NCI-H526 treated with DMSO at 0.1 percent for 48 hours (cell line): ENCODE measurements at regions not wholly inside any gene's neighbourhood (a gene's known extent, or its start where the extent isn't known, plus 50 kb on each side); places are given as distances from the start of the nearest gene placed in this dataset.

ENCODE experiments used
- DNase-seq: peaks from one replicate; lab custom pipeline; 2025; lab: John Stamatoyannopoulos, UW

DNA sequence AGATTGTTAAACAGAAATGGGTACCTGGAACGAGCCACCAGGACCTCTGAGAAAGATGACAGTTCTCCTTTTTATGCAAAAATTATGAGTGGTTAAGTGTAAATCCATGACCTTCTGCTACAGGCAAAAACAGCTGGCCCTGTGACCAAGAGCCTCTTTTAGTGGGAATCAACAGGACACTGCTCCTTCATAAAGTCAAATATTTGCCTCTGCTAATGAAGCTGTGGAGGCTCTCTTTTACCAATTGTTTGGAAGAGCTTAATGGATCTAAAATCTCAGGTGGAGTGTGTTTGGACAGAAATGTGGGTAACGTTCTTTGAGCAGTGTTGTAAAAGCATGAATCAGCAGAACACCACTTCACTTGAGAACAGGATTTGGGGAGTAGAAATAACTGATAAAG is 117.5 kb upstream of the PCSK2 start:
- DNase-seq: no peak

DNA sequence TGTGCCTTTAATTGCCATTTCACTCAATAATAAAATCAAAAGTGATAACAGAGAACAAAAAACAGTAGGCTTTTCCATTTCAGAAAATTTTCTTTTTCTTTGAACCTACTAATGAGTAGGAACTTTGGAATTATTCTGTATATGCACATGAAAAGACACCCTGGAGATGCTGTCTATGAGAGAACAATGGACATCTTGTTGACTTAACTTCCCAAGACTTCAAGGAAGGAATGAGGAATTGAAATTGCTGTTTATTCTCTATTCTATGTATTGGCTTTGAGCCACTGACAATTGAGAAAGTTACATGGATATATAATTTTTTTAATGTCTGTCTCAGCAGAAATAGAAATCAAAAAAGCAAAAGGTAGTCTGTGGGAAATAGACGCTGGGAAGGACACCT is 98.6 kb upstream of the PCSK2 start:
- DNase-seq: no peak

- DNase-seq: no peak
These were observed 97.8 kb upstream of the PCSK2 start for GRCh38 chr20:17129089-17129488.

- DNase-seq: no peak
These were observed 89.1 kb upstream of the PCSK2 start for GRCh38 chr20:17137692-17138091.

DNA sequence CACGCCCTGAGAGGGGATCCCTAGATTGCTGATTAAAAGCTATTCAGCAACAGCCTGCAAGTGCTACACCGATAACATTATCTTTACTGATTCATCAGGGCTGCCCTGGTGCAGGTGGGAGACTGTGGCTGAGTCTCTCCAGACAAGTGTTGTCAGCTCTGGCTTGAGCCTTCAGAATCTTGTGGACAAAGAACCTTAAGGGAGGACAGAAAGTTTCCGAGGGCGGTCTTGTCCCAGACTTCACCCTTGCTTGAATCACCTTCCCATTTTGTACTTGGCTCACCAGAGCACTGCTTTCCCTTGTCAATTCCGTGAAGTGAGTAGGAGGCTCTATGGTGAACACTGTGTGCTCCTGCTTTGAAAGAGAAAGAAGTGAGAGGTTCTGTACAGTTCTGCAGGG is 88.6 kb upstream of the PCSK2 start:
- no peak for DNase-seq

GRCh38 chr20:17140894-17141293 is 85.9 kb upstream of the PCSK2 start:
- DNase-seq: no peak

DNA sequence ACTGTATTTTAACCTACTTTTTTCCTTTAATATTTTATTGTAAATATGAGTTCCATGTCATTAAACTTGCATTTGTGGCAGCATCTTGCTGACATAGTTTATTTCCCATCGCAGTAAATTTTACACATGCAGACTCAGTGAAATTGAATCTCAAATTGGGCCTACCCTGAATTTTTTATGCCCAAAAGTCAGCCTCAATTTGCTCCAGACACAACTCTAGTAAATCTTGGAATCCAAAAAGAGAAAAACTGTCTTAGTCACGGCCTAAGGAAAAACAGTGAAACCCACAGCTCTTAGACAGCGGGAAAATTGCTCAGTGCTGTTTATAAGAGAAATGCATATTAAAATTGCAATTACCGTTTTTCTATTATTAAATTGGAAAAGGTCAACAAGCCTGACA is 85.3 kb upstream of the PCSK2 start:
- no peak for DNase-seq

GRCh38 chr20:17142666-17143065 is 84.2 kb upstream of the PCSK2 start:
- no peak for DNase-seq

GRCh38 chr20:17150858-17151257 is 76.0 kb upstream of the PCSK2 start:
- DNase-seq: no peak

DNA sequence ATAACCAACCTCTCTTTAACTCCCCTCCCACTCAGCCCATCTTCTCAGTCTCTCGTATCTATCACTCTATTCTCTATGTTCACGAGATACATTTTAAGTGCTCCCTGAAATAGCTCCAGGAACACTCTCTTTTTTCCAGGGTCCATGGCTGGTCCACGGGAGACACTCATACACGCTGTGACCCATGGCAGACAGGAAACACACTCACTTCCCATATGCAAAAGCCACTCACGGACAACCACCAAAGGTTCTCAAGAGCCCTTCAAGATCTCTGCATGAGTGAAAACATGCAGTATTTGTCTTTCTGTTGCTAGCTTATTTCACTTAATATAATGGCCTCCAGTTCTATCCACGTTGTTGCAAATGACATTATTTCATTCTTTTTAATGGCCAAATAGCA is 71.4 kb upstream of the PCSK2 start:
- no peak for DNase-seq

- DNase-seq: no peak
These were observed 68.1 kb upstream of the PCSK2 start for GRCh38 chr20:17158701-17159100.

GRCh38 chr20:17161673-17162481 is 65.0 kb upstream of the PCSK2 start:
- no peak for DNase-seq

DNA sequence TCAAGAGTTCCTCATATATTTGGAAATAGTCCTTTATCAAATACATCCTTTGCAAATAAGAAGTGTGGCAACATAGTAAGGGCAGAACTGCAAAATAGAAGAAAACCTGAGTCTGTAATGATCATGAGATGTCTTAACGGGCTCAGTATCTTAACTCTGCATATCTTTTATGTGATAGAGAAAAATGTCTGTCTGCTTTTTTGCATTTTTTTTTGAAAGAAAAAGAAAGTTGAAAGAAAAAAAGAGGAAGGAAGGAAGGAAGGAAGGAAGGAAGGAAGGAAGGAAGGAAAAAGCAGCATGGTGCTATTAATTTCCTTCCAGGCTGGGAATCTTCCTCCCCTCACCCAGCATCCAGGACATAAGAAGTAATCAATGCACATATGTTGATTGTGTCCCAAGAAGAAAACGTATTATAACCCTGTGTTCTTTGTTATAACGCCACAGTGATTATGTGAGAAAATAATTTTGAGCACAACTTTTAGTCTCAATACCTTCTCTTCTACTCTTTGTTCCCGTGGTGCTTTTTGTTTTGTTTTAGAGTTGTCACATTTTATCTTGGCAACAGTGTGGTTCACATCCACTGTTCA is 58.7 kb upstream of the PCSK2 start:
- DNase-seq: no peak

DNA sequence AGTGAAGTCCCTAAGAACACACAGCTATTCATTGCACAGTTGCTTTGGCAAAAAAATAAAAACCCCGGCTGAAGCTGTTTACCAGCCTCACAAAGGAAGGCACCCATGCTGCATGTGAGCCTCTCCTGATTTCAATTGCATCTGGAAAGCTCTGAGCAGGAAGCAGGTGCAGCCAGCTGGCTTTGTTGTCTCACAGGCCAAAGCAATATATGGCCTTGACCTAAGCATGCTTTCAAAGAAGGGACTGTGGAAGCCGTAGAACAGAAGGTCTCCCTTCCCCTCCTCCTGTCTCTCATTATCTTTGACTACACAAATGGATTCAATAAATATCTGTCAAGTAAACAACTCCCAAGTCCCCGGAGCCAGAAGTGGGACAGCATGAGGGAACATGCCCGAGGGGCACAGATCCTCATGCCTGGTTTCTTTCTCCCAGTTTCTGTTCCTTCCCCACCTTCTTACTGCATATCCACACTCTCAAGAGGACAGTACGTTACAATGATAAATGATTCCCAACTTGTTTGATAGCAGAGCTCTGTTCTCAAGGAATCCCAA is 57.2 kb upstream of the PCSK2 start:
- no peak for DNase-seq

DNA sequence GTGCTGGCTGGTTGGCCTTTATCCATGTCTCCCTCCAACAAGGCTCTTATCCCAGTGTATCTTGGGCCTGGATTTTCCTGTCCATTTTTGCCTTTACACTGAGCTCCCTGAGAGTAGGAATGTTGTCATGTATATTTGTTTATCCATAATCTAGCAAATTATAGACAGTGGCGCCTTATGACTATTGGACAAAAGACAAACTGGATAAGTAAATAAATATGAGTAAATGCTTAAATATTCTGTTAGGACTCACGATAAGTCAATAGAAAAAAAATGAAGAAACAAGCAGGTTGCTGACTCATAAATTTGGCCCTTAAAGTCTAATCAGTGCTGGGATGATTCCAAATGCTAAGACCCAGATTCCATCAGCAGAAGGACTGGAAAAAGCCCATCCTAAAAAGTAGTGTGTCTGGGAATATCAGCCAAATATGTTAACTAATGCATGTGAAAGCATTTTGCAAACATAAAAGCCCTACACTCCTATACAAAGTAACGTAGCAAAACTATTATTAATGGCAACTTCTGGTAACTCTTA is 55.0 kb upstream of the PCSK2 start:
- no peak for DNase-seq

DNA sequence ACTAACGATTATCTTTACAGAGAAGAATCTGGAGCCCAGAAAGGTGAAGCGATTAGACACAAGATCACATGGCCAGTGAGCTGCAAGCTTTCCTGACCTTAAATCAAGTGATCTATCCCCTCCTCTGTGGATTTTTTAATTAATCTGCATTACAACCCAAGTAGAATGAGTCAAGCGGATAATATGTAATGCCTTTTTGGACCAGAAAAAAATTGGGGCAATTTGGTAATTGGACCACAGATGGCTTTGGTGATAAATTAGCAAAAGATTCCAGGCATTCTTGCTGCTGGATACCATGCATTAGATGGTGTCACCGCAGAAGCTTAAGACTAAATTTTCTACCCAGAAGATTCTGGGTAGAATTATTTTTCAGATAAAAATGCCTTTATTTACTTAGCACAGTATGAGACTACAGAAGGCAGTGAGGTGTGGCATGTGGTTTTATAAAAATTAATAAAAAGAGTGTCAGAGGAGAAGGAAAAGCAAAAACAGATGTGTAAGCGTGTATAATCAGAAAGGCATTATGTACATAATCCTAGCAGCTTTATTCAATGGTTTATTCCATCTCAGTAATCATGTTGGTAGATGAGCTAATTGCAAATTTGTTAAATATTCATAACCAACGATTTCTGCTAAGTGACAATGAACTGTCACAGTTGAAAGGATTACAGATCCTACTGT is 53.9 kb upstream of the PCSK2 start:
- no peak for DNase-seq
